ENCODE measurements at regions not wholly inside any gene's neighbourhood (a gene's known extent, or its start where the extent isn't known, plus 50 kb on each side); places are given as distances from the start of the nearest gene placed in this dataset.
A peak's percentile ranks its signal among the peaks of the same experiment; 100 is the strongest.

GRCh38 chr10:118844731-118845521, 90.2 kb upstream of the CACUL1 start:
- Mint-ChIP-seq H3K36me3 (no peaks in the 10 kb centered on the region), H3K9me3 (no peaks in the 10 kb centered on the region), H3K27ac (no peak overlapping the region), H3K4me3 (no peak overlapping the region), H3K4me1 (no peaks in the 10 kb centered on the region), H3K27me3 (peaks cover 14% of the 10 kb centered on the region)
- no peak for ATAC-seq

- no peaks in the 10 kb centered on the region for H3K36me3 Mint-ChIP-seq
- no peak for ATAC-seq
- no peak overlapping the region for H3K27ac Mint-ChIP-seq
- no peaks in the 10 kb centered on the region for H3K4me1 Mint-ChIP-seq
- no peaks in the 10 kb centered on the region for H3K9me3 Mint-ChIP-seq
- H3K27me3 Mint-ChIP-seq = peaks cover 14% of the 10 kb centered on the region
- no peak overlapping the region for H3K4me3 Mint-ChIP-seq
Measured at GRCh38 chr10:118845776-118846175, 91.0 kb upstream of the CACUL1 start.

GRCh38 chr10:118850418-118851061, 95.8 kb upstream of the CACUL1 start:
- no peak for ATAC-seq
- H3K4me1 Mint-ChIP-seq = peaks cover 8% of the 10 kb centered on the region
- H3K27me3 Mint-ChIP-seq = peaks cover 11% of the 10 kb centered on the region
- no peak overlapping the region for H3K27ac Mint-ChIP-seq
- H3K36me3 Mint-ChIP-seq = no peaks in the 10 kb centered on the region
- H3K9me3 Mint-ChIP-seq = no peaks in the 10 kb centered on the region
- no peak overlapping the region for H3K4me3 Mint-ChIP-seq

GRCh38 chr10:118851062-118852035, 96.6 kb upstream of the CACUL1 start:
- Mint-ChIP-seq H3K36me3 (no peaks in the 10 kb centered on the region), H3K27ac (no peak overlapping the region), H3K4me3 (no peak overlapping the region), H3K4me1 (peaks cover 8% of the 10 kb centered on the region), H3K27me3 (peaks cover 11% of the 10 kb centered on the region), H3K9me3 (no peaks in the 10 kb centered on the region)
- peak; percentile 70 for ATAC-seq

- Mint-ChIP-seq H3K27me3 (peaks cover 11% of the 10 kb centered on the region), H3K36me3 (no peaks in the 10 kb centered on the region), H3K9me3 (no peaks in the 10 kb centered on the region), H3K4me1 (peaks cover 8% of the 10 kb centered on the region), H3K4me3 (no peak overlapping the region), H3K27ac (no peak overlapping the region)
- ATAC-seq = no peak
Measured at GRCh38 chr10:118853916-118854315, 99.1 kb upstream of the CACUL1 start.

GRCh38 chr10:118856106-118856505, 101.3 kb upstream of the CACUL1 start:
- Mint-ChIP-seq H3K4me3 (no peak overlapping the region), H3K27ac (no peak overlapping the region), H3K9me3 (peaks cover 3% of the 10 kb centered on the region), H3K36me3 (no peaks in the 10 kb centered on the region), H3K27me3 (peaks cover 11% of the 10 kb centered on the region), H3K4me1 (peaks cover 6% of the 10 kb centered on the region)
- ATAC-seq = no peak

GRCh38 chr10:118865998-118866693, 111.4 kb upstream of the CACUL1 start:
- H3K4me3 Mint-ChIP-seq = no peak overlapping the region
- H3K36me3 Mint-ChIP-seq = no peaks in the 10 kb centered on the region
- H3K27ac Mint-ChIP-seq = no peak overlapping the region
- no peaks in the 10 kb centered on the region for H3K4me1 Mint-ChIP-seq
- peaks cover 8% of the 10 kb centered on the region for H3K27me3 Mint-ChIP-seq
- H3K9me3 Mint-ChIP-seq = peaks cover 3% of the 10 kb centered on the region
- no peak for ATAC-seq

GRCh38 chr10:118867768-118868167, 113.0 kb upstream of the CACUL1 start:
- Mint-ChIP-seq H3K4me3 (no peak overlapping the region), H3K36me3 (no peaks in the 10 kb centered on the region), H3K4me1 (no peaks in the 10 kb centered on the region), H3K9me3 (no peaks in the 10 kb centered on the region), H3K27ac (no peak overlapping the region), H3K27me3 (peaks cover 20% of the 10 kb centered on the region)
- no peak for ATAC-seq

GRCh38 chr10:118868589-118868988, 113.8 kb upstream of the CACUL1 start:
- H3K4me1 Mint-ChIP-seq = no peaks in the 10 kb centered on the region
- no peak overlapping the region for H3K4me3 Mint-ChIP-seq
- no peak overlapping the region for H3K27ac Mint-ChIP-seq
- H3K36me3 Mint-ChIP-seq = no peaks in the 10 kb centered on the region
- ATAC-seq = no peak
- peaks cover 25% of the 10 kb centered on the region for H3K27me3 Mint-ChIP-seq
- no peaks in the 10 kb centered on the region for H3K9me3 Mint-ChIP-seq

- H3K9me3 Mint-ChIP-seq = peaks cover 2% of the 10 kb centered on the region
- peaks cover 44% of the 10 kb centered on the region for H3K27me3 Mint-ChIP-seq
- no peak overlapping the region for H3K27ac Mint-ChIP-seq
- no peak for ATAC-seq
- H3K4me3 Mint-ChIP-seq = no peak overlapping the region
- no peaks in the 10 kb centered on the region for H3K36me3 Mint-ChIP-seq
- H3K4me1 Mint-ChIP-seq = no peaks in the 10 kb centered on the region
Measured at GRCh38 chr10:118870467-118871243, 115.9 kb upstream of the CACUL1 start.

GRCh38 chr10:118871244-118871865, 116.6 kb upstream of the CACUL1 start:
- peaks cover 45% of the 10 kb centered on the region for H3K27me3 Mint-ChIP-seq
- no peaks in the 10 kb centered on the region for H3K36me3 Mint-ChIP-seq
- no peak overlapping the region for H3K4me3 Mint-ChIP-seq
- no peak for ATAC-seq
- H3K4me1 Mint-ChIP-seq = no peaks in the 10 kb centered on the region
- no peak overlapping the region for H3K27ac Mint-ChIP-seq
- H3K9me3 Mint-ChIP-seq = peaks cover 4% of the 10 kb centered on the region

- H3K27me3 Mint-ChIP-seq = peaks cover 53% of the 10 kb centered on the region
- H3K4me3 Mint-ChIP-seq = no peak overlapping the region
- H3K27ac Mint-ChIP-seq = no peak overlapping the region
- H3K36me3 Mint-ChIP-seq = no peaks in the 10 kb centered on the region
- H3K4me1 Mint-ChIP-seq = no peaks in the 10 kb centered on the region
- no peak for ATAC-seq
- peaks cover 4% of the 10 kb centered on the region for H3K9me3 Mint-ChIP-seq
Measured at GRCh38 chr10:118873091-118873737, 118.4 kb upstream of the CACUL1 start.

GRCh38 chr10:118873738-118874105, 119.0 kb upstream of the CACUL1 start:
- Mint-ChIP-seq H3K4me1 (no peaks in the 10 kb centered on the region), H3K4me3 (no peak overlapping the region), H3K27me3 (peaks cover 53% of the 10 kb centered on the region), H3K9me3 (peaks cover 4% of the 10 kb centered on the region), H3K27ac (no peak overlapping the region), H3K36me3 (no peaks in the 10 kb centered on the region)
- ATAC-seq = no peak

Measured in stimulated activated memory B cell treated with anti-CD40 and anti-IgM and Interleukin-4, amounts not matched to agents 10 μg/mL and 1 μg/mL and 100 μg/mL, for 72 hours (primary cell).